PC-9 (cell line): ENCODE measurements at regions not wholly inside any gene's neighbourhood (a gene's known extent, or its start where the extent isn't known, plus 50 kb on each side); places are given as distances from the start of the nearest gene placed in this dataset.

ENCODE experiments used
- BruUV-seq: library from RNA; stranded (reverse); fragments of 400-500 nt; replicated peaks from 2 replicates; lab custom pipeline; 2021; lab: Mats Ljungman, UMichigan
- CTCF ChIA-PET: fragments of 300-600 bp; sonication (Branson Sonifier 250); formaldehyde crosslinking; loops from one replicate; lab custom pipeline; 2022; ENCODE audit warnings: antibody characterized with exemption; lab: Charles Lee
- POLR2A ChIA-PET: fragments of 300-600 bp; sonication (Branson Sonifier 250); formaldehyde crosslinking; loops from one replicate; lab custom pipeline; 2022; ENCODE audit warnings: antibody characterized with exemption; ENCODE audit not compliant: unreplicated experiment; lab: Charles Lee
- DNase-seq, 2 experiments: peaks; one replicate each; pipeline versions ENCODE4 v3.0.0 to v3.0.0-alpha.2; 2015 to 2022; ENCODE audit warnings: mixed read lengths in 1 of 2
- H2AFZ ChIP-seq: fragments of 200-600 bp; sonication (generic); 2 replicates; pipeline ENCODE4 v1.8.1; 2017; ENCODE audit warnings: antibody characterized with exemption
- H3F3A ChIP-seq: fragments of 200-600 bp; sonication (generic); 2 replicates; pipeline ENCODE4 v1.8.1; 2017; ENCODE audit warnings: antibody characterized with exemption, mild to moderate bottlenecking, low read depth; ENCODE audit not compliant: insufficient read depth
- H3K27ac ChIP-seq: fragments of 200-600 bp; sonication (generic); 2 replicates; pipeline ENCODE4 v1.6.1; 2016; ENCODE audit warnings: mixed run types
- H3K27me3 ChIP-seq: fragments of 200-600 bp; sonication (generic); 2 replicates; pipeline ENCODE4 v1.6.1; 2016; ENCODE audit warnings: low read depth, mixed run types; ENCODE audit not compliant: insufficient read depth
- H3K36me3 ChIP-seq: fragments of 200-600 bp; sonication (generic); 2 replicates; pipeline ENCODE4 v1.6.1; 2016; ENCODE audit warnings: low read depth, mixed run types
- H3K4me1 ChIP-seq: fragments of 200-600 bp; sonication (generic); replicated peaks from 2 replicates; pipeline ENCODE4 v1.6.1; 2016; ENCODE audit warnings: mixed run types; ENCODE audit not compliant: insufficient read depth
- H3K4me2 ChIP-seq: fragments of 200-600 bp; sonication (generic); 2 replicates; pipeline ENCODE4 v1.6.1; 2017; ENCODE audit warnings: mixed run types
- H3K4me3 ChIP-seq: fragments of 200-600 bp; sonication (generic); 2 replicates; pipeline ENCODE4 v1.6.1; 2016; ENCODE audit warnings: mixed run types
- H3K79me2 ChIP-seq: fragments of 200-600 bp; sonication (generic); 2 replicates; pipeline ENCODE4 v1.6.1; 2017; ENCODE audit warnings: low read depth, mixed run types
- H3K9me2 ChIP-seq: fragments of 200-600 bp; sonication (generic); 2 replicates; pipeline ENCODE4 v1.8.1; 2017; ENCODE audit warnings: mild to moderate bottlenecking; ENCODE audit not compliant: insufficient read depth
- H3K9me3 ChIP-seq: fragments of 200-600 bp; sonication (generic); 2 replicates; pipeline ENCODE4 v1.8.1; 2016; ENCODE audit warnings: low read depth; ENCODE audit not compliant: insufficient read depth
- H4K20me1 ChIP-seq: fragments of 200-600 bp; sonication (generic); 2 replicates; pipeline ENCODE4 v1.8.1; 2017; ENCODE audit not compliant: insufficient read depth
- CTCF ChIP-seq: fragments of 200-600 bp; sonication (generic); conservative IDR thresholded peaks from 2 replicates; pipeline ENCODE4 v1.6.1; 2017; ENCODE audit warnings: mixed run types, antibody characterized with exemption, mild to moderate bottlenecking, moderate library complexity
- EZH2 ChIP-seq: fragments of 200-600 bp; sonication (generic); IDR thresholded peaks from 2 replicates; pipeline ENCODE4 v1.8.0; 2017; ENCODE audit warnings: antibody characterized with exemption, low read depth
- intact Hi-C: fragments of 100-400 bp; cut with micrococcal nuclease; formaldehyde crosslinking; loops from one replicate; pipeline ENCODE4 v1.10.0; 2022; ENCODE audit not compliant: unreplicated experiment

DNA sequence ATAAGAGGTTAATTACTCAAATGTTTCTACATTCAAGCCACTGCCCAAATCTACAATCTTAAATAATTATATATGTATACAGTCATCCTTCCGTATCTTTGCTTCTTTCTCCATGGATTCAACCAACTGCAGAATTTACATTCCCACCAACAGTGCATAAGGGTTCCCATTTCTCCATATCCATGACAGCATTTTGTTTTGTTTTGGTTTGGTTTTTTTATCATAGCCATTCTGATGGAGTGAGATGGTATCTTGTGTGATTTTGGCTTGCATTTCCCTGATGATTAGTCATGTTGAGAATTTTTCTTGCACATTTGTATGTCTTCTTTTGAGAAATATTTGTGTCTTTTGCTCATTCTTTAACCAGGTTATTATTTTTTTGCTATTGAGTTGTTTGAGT, 198.5 kb downstream of the C6orf118 start:
- no peaks in the 10 kb centered on the region for H3K9me3 ChIP-seq
- no peak overlapping the region for H3K4me2 ChIP-seq
- BruUV-seq: no TSS peak
- intact Hi-C loops: no loop called here
- H3K4me1 ChIP-seq: no peaks in the 10 kb centered on the region
- DNase-seq: no peak
- no peaks in the 10 kb centered on the region for H3K9me2 ChIP-seq
- no peaks in the 10 kb centered on the region for H3K27me3 ChIP-seq
- H3K4me3 ChIP-seq: no peak overlapping the region
- H3K27ac ChIP-seq: no peak overlapping the region
- H2AFZ ChIP-seq: no peak overlapping the region
- ChIA-PET POLR2A (no interaction called here), CTCF (no interaction called here)
- H4K20me1 ChIP-seq: peaks cover 3% of the 10 kb centered on the region; the same call in 1 of the 2 replicates
- no peaks in the 10 kb centered on the region for H3F3A ChIP-seq
- no peaks in the 10 kb centered on the region for H3K36me3 ChIP-seq
- no peaks in the 10 kb centered on the region for H3K79me2 ChIP-seq
- TF ChIP-seq CTCF: no peak
- no peak for TF ChIP-seq EZH2

DNA sequence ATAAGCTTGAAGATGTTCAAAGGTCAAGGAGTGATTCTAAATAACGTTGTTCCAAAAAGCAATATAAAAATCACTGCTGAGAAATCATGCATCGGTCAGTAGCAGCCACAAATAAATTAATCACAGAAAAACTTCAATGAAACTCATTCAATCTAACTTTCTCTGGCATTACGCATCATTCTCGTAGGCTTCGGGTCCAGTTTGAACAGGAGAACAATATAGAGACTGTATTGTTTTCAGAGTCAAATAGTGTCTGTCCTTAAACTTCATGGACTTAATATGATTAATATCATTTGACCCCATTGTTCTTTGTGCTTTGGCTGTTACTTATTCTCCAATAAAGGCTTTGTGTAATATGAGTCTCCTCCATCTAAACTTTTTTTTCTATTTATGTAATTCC, 200.4 kb downstream of the C6orf118 start:
- BruUV-seq: no TSS peak
- Histone ChIP-seq H2AFZ (no peak overlapping the region), H3K27ac (no peak overlapping the region), H3K79me2 (no peaks in the 10 kb centered on the region), H3K4me2 (no peak overlapping the region), H4K20me1 (no peaks in the 10 kb centered on the region), H3K27me3 (no peaks in the 10 kb centered on the region), H3K4me1 (no peaks in the 10 kb centered on the region), H3K4me3 (no peak overlapping the region), H3K9me2 (no peaks in the 10 kb centered on the region), H3F3A (no peaks in the 10 kb centered on the region), H3K9me3 (no peaks in the 10 kb centered on the region), H3K36me3 (no peaks in the 10 kb centered on the region)
- no peak for DNase-seq
- intact Hi-C loops: no loop called here
- ChIA-PET POLR2A (no interaction called here), CTCF (no interaction called here)
- TF ChIP-seq CTCF: no peak

DNA sequence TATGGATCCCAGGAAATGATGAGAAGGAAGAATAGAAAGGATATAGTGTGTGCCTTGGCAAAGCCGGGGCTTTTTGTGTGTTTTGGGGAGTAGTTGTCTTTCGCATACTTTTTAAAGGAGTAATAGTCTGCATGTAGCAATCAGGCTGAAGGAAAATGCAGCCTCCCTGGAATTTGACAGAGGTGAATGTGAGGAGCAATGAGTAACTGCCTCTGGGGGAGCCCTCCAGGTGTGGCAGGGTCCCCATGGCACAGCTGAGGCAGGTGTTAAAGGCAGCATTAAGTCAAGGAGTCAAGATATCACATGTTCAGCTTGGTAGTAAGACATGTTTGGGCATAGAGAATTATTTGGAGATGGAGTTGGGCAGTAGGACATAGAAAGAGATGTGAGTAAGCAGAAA, 203.1 kb downstream of the C6orf118 start:
- H3K4me3 ChIP-seq: no peak overlapping the region
- H3K79me2 ChIP-seq: no peaks in the 10 kb centered on the region
- H3F3A ChIP-seq: no peaks in the 10 kb centered on the region
- no peak overlapping the region for H3K27ac ChIP-seq
- TF ChIP-seq CTCF (no peak), EZH2 (no peak)
- H3K36me3 ChIP-seq: no peaks in the 10 kb centered on the region
- H3K9me3 ChIP-seq: no peaks in the 10 kb centered on the region
- H3K4me1 ChIP-seq: no peaks in the 10 kb centered on the region
- no peaks in the 10 kb centered on the region for H3K9me2 ChIP-seq
- DNase-seq: no peak
- no peak overlapping the region for H2AFZ ChIP-seq
- H3K27me3 ChIP-seq: no peaks in the 10 kb centered on the region
- CTCF ChIA-PET: no interaction called here
- no peaks in the 10 kb centered on the region for H4K20me1 ChIP-seq
- intact Hi-C loops: no loop called here
- no TSS peak for BruUV-seq
- POLR2A ChIA-PET: no interaction called here
- H3K4me2 ChIP-seq: no peak overlapping the region
